GM04503 (cell line): ENCODE measurements at regions not wholly inside any gene's neighbourhood (a gene's known extent, or its start where the extent isn't known, plus 50 kb on each side); places are given as distances from the start of the nearest gene placed in this dataset.
"Not testable (repeated sequence)": the region's sequence is repeated elsewhere in the genome, so short reads cannot be mapped to it uniquely, and the experiment has no call there.

Experiments
- DNase-seq: peaks from one replicate; pipeline ENCODE4 v3.0.0-alpha.2; 2012; ENCODE audit warnings: low read depth

- not testable (repeated sequence) for DNase-seq
Observed at GRCh38 chrX:124181515-124181914, 150.9 kb upstream of the TEX13D start.

- no peak for DNase-seq
Observed at GRCh38 chrX:124190440-124190839, 142.0 kb upstream of the TEX13D start.

- no peak for DNase-seq
Observed at GRCh38 chrX:124194199-124194598, 138.3 kb upstream of the TEX13D start.

- DNase-seq: no peak
Observed at GRCh38 chrX:124194901-124195300, 137.6 kb upstream of the TEX13D start.

DNA sequence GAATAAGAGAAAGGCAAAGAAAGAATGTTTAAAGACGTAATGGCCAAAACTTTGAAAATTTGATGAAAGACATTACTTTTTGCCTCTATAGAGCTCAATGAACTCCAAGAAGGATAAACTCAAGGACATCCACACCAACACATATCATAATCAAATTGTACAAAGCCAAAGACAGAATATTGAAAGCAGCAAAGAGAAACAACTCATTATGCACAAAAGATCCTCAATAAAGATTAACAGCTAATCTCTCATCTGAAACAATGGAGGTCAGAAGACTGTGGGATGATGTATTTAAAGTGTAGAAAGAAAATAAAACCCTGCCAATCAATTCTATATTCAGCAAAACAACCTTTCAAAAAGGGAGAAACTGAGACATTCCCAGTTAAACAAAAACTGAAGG, 129.1 kb upstream of the TEX13D start:
- no peak for DNase-seq

- DNase-seq: no peak
Observed at GRCh38 chrX:124208660-124209059, 123.8 kb upstream of the TEX13D start.

DNA sequence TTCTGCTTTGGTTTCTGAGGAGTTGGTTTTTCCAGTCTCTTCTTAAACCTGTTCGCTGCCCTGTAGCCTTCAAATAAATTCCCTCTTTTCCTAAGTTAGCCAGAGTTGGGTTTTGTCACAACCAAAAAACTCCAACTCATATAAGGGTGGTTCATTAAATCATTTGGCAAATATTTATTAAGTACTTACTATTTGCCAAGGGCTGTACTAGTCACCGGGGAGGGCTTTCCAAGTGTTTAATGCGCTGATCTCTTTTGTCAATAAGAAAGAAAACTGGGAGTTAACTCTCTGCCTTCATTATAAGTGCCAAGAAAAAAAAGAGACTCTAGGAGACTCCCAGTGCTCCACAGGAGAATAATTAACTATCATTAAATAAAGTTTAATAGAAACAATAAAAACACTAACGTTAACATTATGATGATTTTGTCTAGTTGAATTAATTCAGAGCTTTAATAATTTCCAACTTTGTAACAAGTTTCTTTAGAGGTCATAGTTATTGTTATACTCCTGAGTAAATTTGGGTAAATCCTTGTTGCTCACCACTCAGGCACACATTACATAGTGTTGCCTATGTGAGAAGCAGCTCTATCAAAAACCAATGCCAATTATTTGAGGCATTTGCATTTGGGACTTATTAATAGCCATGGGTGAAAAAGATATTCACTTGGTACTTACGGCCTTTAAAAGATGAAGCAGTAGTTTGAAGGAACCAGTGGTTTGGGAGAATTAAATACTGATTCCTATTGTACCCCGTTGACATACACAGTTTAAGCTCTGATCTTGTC, 122.5 kb upstream of the TEX13D start:
- DNase-seq: no peak

GRCh38 chrX:124211312-124211942, 121.0 kb upstream of the TEX13D start:
- DNase-seq: no peak

DNA sequence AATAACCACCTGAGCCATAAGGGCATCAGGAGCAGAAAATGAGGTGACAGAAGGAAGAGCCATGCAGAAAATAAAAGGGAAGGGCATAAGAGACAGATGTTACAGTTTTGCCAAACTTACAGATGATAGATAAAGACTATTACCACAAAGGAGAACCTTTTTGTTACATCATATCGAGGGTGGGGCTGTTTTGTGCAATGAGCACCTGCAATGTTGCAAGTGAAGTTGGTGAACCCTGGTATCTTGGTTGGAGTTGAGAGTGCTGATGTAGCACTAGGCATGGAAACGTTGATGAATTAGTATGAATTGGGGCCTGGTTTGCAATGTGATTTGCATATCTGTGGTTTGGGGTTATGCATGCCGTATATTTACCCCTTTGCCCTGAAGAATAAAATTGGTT, 119.8 kb upstream of the TEX13D start:
- no peak for DNase-seq

DNA sequence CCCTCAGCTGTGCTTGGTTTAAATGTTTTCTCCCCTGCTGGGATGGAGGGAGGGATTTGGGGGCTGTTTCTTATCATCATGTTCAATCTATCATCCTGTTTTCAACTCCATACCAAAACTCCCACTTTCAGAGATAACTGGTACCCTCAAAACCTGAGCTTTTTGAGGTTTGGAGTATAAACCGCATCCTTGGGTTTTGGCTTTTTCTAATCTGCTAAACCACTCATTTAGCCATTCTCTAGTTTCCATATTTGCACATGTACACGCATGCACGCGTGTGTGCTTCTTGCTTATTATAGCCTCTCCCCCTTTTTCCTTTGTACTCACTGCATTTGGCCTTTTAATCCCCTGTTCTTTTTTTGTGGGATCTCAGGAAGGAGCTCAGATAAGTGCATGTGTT, 116.7 kb upstream of the TEX13D start:
- DNase-seq: no peak

GRCh38 chrX:124216396-124217115, 115.9 kb upstream of the TEX13D start:
- no peak for DNase-seq

DNA sequence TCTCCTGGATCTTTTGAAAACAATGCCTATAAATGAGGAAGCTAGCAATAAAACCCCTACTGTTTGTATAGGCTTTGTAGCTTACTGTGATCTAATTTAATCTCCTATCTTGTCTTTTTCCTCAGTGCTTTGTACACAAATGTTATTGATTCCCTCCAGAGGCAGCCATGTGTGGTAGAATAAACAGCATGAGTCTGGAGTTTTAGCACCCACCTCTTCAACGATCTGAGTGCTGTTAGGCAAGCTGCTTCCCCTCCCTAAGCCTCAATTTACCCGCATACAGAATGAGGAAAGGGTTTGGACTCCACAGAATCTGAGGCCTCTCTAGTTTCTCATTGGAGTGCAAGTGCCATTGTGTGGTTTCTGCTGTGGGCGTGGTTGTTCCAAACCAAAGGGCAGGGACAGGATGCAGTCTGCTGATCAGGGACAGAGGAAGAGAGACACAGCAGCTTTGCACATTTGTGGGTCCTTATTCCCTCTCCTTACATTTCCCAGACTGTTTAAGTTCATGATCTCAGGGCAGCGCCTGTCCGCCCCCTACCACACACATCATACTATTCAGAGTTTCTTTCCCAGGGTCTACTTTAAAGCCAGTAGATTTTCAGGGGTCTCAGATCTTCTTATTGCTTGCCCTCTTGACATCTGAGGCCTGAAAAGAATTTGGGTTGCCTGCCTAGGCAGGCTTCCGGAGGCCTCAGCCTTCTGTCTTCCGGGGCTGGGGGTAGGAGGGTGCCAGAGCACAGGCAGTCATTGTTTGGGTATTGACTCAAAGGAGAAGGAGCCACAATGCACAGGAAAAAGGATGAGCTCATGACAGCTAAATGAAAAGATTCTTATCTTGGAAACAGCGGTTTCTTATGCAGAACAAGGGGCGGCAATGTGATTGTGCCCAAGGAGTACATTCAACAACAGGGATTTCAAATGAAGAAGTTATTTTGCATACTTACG, 114.9 kb upstream of the TEX13D start:
- DNase-seq: no peak

DNA sequence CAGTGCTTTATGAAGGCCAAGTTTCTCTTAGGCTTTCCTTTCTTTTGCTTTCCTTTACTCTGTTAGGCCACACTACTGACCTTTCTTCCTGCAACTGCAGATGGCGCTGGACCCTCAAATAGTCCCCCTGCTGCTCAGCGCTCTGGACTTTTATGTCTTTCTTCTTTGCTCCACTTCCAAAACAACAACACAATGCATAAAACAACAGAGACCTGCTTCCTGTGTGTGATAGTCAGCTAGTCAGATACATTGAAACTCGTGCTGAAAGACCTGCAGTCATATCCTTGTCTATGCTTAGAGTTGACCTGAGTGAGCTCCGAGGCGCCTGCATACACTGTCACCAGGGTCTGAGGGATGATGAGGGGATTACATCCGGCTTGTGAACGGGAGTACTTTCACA, 108.9 kb upstream of the TEX13D start:
- no peak for DNase-seq

- DNase-seq: no peak
Observed at GRCh38 chrX:124224528-124224927, 107.9 kb upstream of the TEX13D start.

DNA sequence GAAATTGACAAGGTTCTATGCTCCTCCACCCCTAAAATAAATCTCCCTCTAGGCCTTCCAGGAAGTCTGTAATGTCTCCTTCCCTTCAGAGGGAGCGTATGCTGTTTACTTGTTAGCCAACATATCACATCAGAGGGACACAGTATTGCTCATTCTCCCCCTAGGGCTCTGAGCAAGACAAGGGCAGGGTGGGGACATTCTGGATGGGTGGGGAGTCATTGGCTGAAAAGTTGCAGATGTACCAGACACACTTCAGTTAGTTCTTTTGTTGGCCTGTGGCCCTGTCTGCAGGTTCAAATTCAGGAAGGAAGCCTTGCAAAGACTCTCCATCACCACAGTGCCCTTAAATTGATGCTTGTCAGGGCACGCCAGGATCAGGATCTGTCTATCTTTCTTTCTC, 106.3 kb upstream of the TEX13D start:
- no peak for DNase-seq

DNA sequence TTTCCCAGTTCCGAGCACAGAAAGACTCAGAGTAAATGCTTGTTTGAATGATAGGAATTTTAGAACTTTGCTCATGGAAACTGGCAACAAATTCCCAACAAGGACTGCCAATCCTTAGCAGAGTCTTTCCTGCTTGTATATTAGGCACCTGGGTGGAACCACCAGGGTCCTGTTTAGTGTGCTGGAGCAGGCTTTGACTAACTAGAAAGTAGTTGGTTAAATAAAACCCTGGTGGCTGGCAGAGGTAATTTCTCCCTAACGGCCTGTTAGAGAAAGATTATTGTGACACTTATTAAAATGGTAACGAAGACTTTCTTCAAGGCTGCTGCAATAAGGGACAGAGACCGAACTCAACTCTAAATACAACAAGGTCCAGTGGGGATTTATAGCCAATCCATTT, 103.6 kb upstream of the TEX13D start:
- no peak for DNase-seq

DNA sequence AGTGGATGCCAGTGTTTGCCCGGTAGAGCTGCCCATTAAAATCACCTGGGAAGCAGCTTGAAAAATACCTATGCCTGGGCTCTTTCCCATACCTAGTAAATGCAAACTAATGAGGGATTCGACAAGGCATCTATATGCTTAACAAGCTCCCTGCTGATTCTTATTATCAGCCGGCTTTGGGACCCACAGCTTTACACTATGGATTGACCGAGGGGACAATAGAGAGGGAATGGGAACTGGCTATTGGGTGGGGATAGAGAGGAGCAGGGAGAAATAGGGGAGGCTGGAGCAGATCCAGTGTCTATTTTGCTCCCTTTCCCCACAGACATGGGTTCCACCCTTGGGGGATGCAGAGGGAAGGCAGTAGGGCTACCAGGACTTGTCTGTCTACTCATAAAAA, 103.1 kb upstream of the TEX13D start:
- no peak for DNase-seq

DNA sequence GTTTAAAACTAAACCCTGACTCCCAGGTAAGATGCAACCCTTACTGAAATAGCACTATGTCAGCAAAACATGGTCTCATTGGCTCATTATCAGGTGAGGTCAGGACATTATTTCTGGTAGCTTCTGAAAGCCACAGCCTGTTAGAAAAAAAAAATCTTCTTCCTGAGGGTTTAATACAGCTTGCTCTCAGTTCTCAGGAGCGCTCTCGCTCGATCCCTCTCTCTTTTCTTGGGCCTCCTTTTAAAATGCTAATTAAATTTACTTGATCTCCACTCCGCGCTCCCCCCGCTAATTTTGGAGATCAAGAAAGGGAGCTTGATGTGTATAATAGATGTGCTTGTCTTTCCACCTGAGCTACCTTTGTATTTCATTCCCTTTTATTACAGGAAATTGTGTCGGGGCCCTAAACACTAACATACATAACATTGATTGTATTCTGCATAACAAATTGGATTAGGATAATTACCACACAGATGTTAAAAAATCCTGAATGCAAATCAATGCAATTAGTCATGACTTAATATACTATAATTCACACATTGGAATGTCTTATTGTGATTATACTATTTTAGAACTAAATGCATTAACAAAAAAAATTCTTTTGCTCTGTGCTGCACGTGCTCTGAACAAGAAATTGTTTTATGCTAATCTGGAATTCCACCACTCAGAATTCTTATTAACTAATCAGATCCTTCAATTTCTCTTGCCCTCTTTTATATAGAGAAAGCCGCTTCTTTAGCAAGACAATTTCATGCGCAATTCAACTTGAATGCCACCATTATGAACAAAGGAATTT, 101.6 kb upstream of the TEX13D start:
- DNase-seq: no peak

DNA sequence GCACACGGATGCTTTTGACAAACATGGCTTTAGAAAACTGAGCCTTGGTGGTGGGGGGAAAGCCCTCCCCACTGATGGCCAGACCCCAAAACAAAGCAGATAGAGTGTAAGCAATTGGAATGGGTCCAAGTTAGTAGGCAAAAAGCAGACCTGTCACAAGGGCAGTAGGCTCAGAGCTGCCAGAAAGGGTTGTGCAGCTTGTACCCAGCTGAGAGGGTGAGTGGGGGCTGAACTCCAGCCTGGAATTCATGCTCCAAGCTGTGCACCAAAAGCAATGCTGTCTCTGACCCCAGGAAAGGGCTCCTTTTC, 101.1 kb upstream of the TEX13D start:
- no peak for DNase-seq

DNA sequence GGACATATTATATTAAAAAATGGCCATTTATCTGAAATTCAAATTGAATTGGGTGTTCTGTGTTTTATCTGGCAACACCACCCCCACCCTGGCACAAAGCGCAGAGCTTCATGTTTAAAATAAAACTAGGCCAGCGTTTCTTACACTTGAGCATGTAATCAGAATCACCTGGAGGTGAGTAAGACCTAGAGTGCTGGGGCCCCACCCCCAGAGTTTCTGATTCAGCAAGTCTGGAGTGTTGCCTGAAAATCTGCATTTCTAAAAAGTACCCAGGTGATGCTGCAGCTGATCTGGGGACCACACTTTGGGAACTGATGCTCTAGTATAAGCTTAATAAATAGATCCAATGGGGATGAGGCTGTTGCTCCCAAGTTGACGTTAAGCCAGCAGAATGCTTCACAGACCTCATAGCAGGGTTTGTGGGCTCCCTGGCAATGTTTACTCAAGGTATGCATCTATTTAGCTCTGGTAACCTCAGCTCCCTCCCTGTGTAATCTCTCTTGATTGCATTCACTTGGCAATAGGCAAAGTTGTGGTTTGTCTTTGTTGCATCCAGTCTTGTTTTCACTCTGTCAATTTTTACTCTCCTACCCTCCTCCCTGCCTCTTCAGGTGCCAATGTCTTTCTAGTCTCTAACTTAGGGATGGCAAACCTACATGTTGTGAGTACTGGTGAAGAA, 99.8 kb upstream of the TEX13D start:
- DNase-seq: no peak

- no peak for DNase-seq
Observed at GRCh38 chrX:124234348-124234747, 98.1 kb upstream of the TEX13D start.
